HCT116 (cell line): ENCODE measurements at regions not wholly inside any gene's neighbourhood (a gene's known extent, or its start where the extent isn't known, plus 50 kb on each side); places are given as distances from the start of the nearest gene placed in this dataset.

Experiments used
- ATAC-seq: fragments of 200-7000 bp; cut with Tn5 transposase; 2 replicates; pipeline ENCODE4 v1.9.1; 2020; ENCODE audit warnings: mild to moderate bottlenecking, moderate library complexity
- BruUV-seq: library from RNA; stranded (reverse); fragments of 400-500 nt; replicated peaks from 2 replicates; lab custom pipeline; 2021; lab: Mats Ljungman, UMichigan
- CTCF ChIA-PET: fragments of 300-600 bp; sonication (Branson Sonifier 250); formaldehyde crosslinking; loops from one replicate; lab custom pipeline; 2021; ENCODE audit warnings: antibody characterized with exemption; lab: Charles Lee
- POLR2A ChIA-PET: fragments of 300-600, 350-600 bp; sonication (Branson Sonifier 250); formaldehyde crosslinking; loops from one replicate; lab custom pipeline; 2021; ENCODE audit warnings: antibody characterized with exemption; lab: Charles Lee
- RAD21 ChIA-PET, 2 experiments: fragments of 300-600 bp; sonication (Branson Sonifier 250); formaldehyde crosslinking; loops; one replicate each; lab custom pipeline; 2023; ENCODE audit warnings: low total read pairs in 2 of 2; ENCODE audit not compliant: uncharacterized antibody in 2 of 2, unreplicated experiment in 2 of 2, low non-redundant PET in 1 of 2; lab: Charles Lee
- DNase-seq: peaks from one replicate; pipeline ENCODE4 v3.0.0-alpha.2; 2010; ENCODE audit warnings: low read depth, low spot score
- H2AFZ ChIP-seq: fragments of 200-600 bp; shearing (Covaris generic), sonication (generic); 2 replicates; pipeline ENCODE4 v1.6.1; 2017; ENCODE audit warnings: low read depth, mixed run types, mixed read lengths, antibody characterized with exemption, low read length; ENCODE audit not compliant: poor library complexity, severe bottlenecking
- H3K27ac ChIP-seq: 2 replicates; pipeline ENCODE4 v1.5.1; 2012; ENCODE audit warnings: low read depth, low read length
- H3K27me3 ChIP-seq: fragments of 200-600 bp; sonication (generic); 2 replicates; pipeline ENCODE4 v1.6.1; 2016; ENCODE audit warnings: mixed run types, low read length, mixed read lengths; ENCODE audit not compliant: insufficient read depth
- H3K36me3 ChIP-seq, 2 experiments: fragments of 200-500 bp in 1 of 2; fragments of 200-600 bp in 1 of 2; sonication (Bioruptor generic) in 1 of 2; sonication (generic) in 1 of 2; 2 replicates each; pipeline versions ENCODE4 v1.5.1 to v1.6.1; 2014 to 2016; ENCODE audit warnings: low read length in 2 of 2, inconsistent platforms in 1 of 2, mixed read lengths in 1 of 2, mixed run types in 1 of 2; ENCODE audit not compliant: insufficient read depth in 2 of 2, control insufficient read depth in 1 of 2
- H3K4me1 ChIP-seq, 2 experiments: fragments of 200-600 bp in 1 of 2; sonication (generic) in 1 of 2; 2 replicates each; pipeline versions ENCODE4 v1.5.1 to v1.6.1; 2012 to 2017; ENCODE audit warnings: low read length in 2 of 2, inconsistent platforms in 1 of 2, mild to moderate bottlenecking in 1 of 2, mixed read lengths in 1 of 2, mixed run types in 1 of 2, moderate library complexity in 1 of 2; ENCODE audit not compliant: insufficient read depth in 2 of 2, control insufficient read depth in 1 of 2
- H3K4me2 ChIP-seq: fragments of 200-600 bp; sonication (generic); 2 replicates; pipeline ENCODE4 v1.6.1; 2017; ENCODE audit warnings: mixed run types, low read length, mixed read lengths
- H3K4me3 ChIP-seq, 2 experiments: fragments of 200-600 bp in 1 of 2; sonication (generic) in 1 of 2; replicated peaks in 1 of 2; 2 replicates each; pipeline ENCODE4 v1.5.1; 2011 to 2016; ENCODE audit warnings: low read length in 2 of 2, control low read depth in 1 of 2, low read depth in 1 of 2, mild to moderate bottlenecking in 1 of 2, mixed read lengths in 1 of 2, mixed run types in 1 of 2
- H3K79me2 ChIP-seq: fragments of 200-600 bp; sonication (generic); 2 replicates; pipeline ENCODE4 v1.6.1; 2017; ENCODE audit warnings: mild to moderate bottlenecking, mixed run types, low read length, moderate library complexity, mixed read lengths; ENCODE audit not compliant: insufficient read depth
- H3K9ac ChIP-seq: fragments of 200-600 bp; sonication (generic); 2 replicates; pipeline ENCODE4 v1.6.1; 2016; ENCODE audit warnings: low read length, mixed read lengths
- H3K9me2 ChIP-seq: fragments of 200-600 bp; sonication (generic), shearing (Covaris generic); 2 replicates; pipeline ENCODE4 v1.6.1; 2017; ENCODE audit warnings: mixed run types, mild to moderate bottlenecking, moderate library complexity; ENCODE audit not compliant: insufficient read depth
- H3K9me3 ChIP-seq, 2 experiments: fragments of 200-500 bp in 1 of 2; fragments of 200-600 bp in 1 of 2; sonication (Bioruptor generic) in 1 of 2; sonication (generic) in 1 of 2; 2 replicates each; pipeline ENCODE4 v1.6.1; 2014 to 2017; ENCODE audit warnings: low read length in 2 of 2, mixed read lengths in 2 of 2, inconsistent platforms in 1 of 2, low read depth in 1 of 2, mild to moderate bottlenecking in 1 of 2, mixed run types in 1 of 2, moderate library complexity in 1 of 2; ENCODE audit not compliant: control insufficient read depth in 1 of 2, insufficient read depth in 1 of 2
- H4K20me1 ChIP-seq: fragments of 200-600 bp; sonication (generic), shearing (Covaris generic); 2 replicates; pipeline ENCODE4 v1.6.1; 2017; ENCODE audit warnings: mixed run types, mild to moderate bottlenecking, moderate library complexity; ENCODE audit not compliant: insufficient read depth
- CBX3 ChIP-seq: IDR thresholded peaks from 2 replicates; pipeline ENCODE4 v1.6.1; 2012; ENCODE audit warnings: low read depth
- CEBPB ChIP-seq: IDR thresholded peaks from 2 replicates; pipeline ENCODE4 v1.6.1; 2012; ENCODE audit warnings: low read depth
- FOSL1 ChIP-seq: IDR thresholded peaks from 2 replicates; pipeline ENCODE4 v1.6.1; 2012; ENCODE audit warnings: low read depth
- ZFX ChIP-seq: fragments of 450-650 bp; IDR thresholded peaks from 2 replicates; pipeline ENCODE4 v1.6.1; 2017
- intact Hi-C: fragments of 100-400 bp; cut with micrococcal nuclease; formaldehyde crosslinking; loops from 2 replicates; pipeline ENCODE4 v1.10.0; 2022
- TF ChIP-seq, protein P1 (sequence below), 3 experiments: fragments of 200-600 bp in 1 of 3; sonication (generic) in 1 of 3; IDR thresholded peaks in 2 of 3; conservative IDR thresholded peaks in 1 of 3; 2 replicates each; pipeline ENCODE4 v1.5.1; 2012 to 2017; ENCODE audit warnings: low read depth in 2 of 3, low read length in 2 of 3, antibody characterized with exemption in 1 of 3, borderline replicate concordance in 1 of 3, control low read depth in 1 of 3, mild to moderate bottlenecking in 1 of 3, mixed read lengths in 1 of 3, mixed run types in 1 of 3, moderate library complexity in 1 of 3; ENCODE audit not compliant: insufficient read depth in 1 of 3

DNA sequence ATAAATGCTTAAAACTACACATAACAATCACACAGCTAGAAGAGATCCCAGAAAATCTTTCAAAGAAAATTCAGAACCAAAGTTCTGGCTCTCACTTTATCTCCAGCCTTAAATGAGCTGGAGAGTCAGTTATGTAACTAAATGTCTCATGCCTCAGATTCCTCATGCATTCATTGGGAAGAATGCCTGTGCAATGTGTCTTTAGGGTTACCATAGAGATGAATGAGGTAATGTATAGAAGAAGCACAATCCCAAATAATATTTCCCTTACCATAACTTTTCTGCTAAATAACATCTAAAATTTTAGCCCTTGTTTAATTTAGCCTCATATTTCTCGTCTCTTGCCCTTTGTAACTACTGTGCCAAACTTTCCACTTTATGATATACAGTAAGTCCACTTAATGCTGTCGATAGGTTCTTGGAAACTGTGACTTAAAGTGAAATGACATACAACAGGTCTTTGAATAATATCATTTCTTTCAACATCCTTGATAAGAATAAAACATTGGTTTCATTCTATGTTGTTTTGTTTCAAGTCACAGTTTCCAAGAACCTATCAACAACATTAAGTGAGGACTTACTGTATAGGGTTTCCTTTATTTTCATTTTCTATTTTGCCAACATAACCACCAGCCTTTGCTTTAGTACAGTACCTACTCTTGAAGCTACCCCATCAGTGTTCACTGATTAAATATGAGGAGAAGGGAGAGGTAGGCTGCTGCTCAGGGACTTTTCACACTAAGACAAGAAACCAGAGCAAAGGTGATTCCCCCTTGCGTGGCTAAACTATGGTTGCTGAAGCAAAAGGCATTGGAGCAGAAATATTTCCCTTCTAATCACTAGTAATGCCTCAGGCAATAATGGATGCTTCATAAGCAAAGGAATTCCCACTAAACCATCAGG lies 295.7 kb upstream of the PTGER4 start:
- no TSS peak for BruUV-seq
- RAD21 ChIA-PET = no interaction called here
- Histone ChIP-seq H3K4me3 (no peak overlapping the region), H3K27me3 (no peaks in the 10 kb centered on the region), H3K9ac (no peak overlapping the region), H2AFZ (no peak overlapping the region), H3K79me2 (no peaks in the 10 kb centered on the region), H3K9me2 (no peaks in the 10 kb centered on the region), H3K4me2 (no peak overlapping the region), H4K20me1 (no peaks in the 10 kb centered on the region), H3K9me3 (no peaks in the 10 kb centered on the region), H3K36me3 (no peaks in the 10 kb centered on the region), H3K27ac (no peak overlapping the region), H3K4me1 (peaks cover 15 to 40% of the 10 kb centered on the region in 2 experiments)
- TF ChIP-seq, protein P1, sequence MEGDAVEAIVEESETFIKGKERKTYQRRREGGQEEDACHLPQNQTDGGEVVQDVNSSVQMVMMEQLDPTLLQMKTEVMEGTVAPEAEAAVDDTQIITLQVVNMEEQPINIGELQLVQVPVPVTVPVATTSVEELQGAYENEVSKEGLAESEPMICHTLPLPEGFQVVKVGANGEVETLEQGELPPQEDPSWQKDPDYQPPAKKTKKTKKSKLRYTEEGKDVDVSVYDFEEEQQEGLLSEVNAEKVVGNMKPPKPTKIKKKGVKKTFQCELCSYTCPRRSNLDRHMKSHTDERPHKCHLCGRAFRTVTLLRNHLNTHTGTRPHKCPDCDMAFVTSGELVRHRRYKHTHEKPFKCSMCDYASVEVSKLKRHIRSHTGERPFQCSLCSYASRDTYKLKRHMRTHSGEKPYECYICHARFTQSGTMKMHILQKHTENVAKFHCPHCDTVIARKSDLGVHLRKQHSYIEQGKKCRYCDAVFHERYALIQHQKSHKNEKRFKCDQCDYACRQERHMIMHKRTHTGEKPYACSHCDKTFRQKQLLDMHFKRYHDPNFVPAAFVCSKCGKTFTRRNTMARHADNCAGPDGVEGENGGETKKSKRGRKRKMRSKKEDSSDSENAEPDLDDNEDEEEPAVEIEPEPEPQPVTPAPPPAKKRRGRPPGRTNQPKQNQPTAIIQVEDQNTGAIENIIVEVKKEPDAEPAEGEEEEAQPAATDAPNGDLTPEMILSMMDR (IDR thresholded peaks at IDR 0.05 in 2 of 3, conservative IDR thresholded peaks at IDR 0.05 in 1 of 3; ENCODE audit: borderline replicate concordance in 1 of 3, insufficient read depth in 1 of 3, low read depth in 2 of 3, low read length in 2 of 3) = no peak
- TF ChIP-seq CBX3 (no peak), CEBPB (no peak)
- intact Hi-C loops = no loop called here
- CTCF ChIA-PET = no interaction called here
- DNase-seq (no peak), ATAC-seq (no peak)
- POLR2A ChIA-PET = no interaction called here

DNA sequence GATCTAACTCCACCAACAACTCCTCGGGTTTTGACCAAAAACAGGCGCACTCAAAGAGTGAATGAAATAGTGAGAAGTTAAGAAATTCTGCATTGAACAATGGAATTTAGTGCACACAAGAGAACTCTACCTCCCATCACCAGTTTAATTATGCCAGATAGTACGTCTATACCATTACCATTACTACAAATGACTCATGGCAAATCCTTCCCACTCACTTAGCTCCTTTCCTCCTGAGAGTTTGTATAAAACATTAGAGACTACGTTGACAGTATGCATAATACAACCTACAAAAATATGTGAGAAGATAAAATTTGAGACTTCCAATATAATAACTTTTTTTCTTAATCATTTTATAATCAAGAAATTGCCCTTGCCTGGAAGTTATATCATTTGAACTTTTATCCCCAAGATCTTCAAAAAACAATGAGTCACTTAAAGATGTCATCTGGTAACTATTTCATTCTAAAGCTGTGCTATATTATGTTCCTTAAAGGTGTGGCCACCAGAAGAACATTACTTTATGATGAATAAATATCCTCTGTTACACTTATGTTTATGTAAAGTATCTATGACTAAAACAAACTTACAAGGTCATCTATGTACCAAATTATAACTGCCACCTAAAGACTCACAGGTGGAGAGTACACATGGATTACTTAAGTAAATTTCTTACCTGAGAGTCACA lies 297.9 kb upstream of the PTGER4 start:
- TF ChIP-seq FOSL1 = peak; percentile 18; the same call in 1 of the 2 replicates
- no peak for TF ChIP-seq ZFX
- TF ChIP-seq, all 23 proteins: peak for 1
- no peak overlapping the region for H2AFZ ChIP-seq
- ATAC-seq (peak; percentile 46), DNase-seq (no peak)
- ChIA-PET RAD21 (no interaction called here), CTCF (no interaction called here), POLR2A (no interaction called here)
- intact Hi-C loops = no loop called here
- no peak overlapping the region for H3K9ac ChIP-seq
- H3K27me3 ChIP-seq = no peaks in the 10 kb centered on the region
- H4K20me1 ChIP-seq = no peaks in the 10 kb centered on the region
- peak overlapping the region; percentile 44 for H3K4me2 ChIP-seq
- H3K4me1 ChIP-seq = peaks cover 15 to 40% of the 10 kb centered on the region in 2 experiments
- no peaks in the 10 kb centered on the region for H3K36me3 ChIP-seq
- no peaks in the 10 kb centered on the region for H3K9me3 ChIP-seq
- H3K9me2 ChIP-seq = no peaks in the 10 kb centered on the region
- H3K4me3 ChIP-seq = no peak overlapping the region
- no peaks in the 10 kb centered on the region for H3K79me2 ChIP-seq
- no TSS peak for BruUV-seq
- H3K27ac ChIP-seq = no peak overlapping the region
